ENCODE measurements at regions not wholly inside any gene's neighbourhood (a gene's known extent, or its start where the extent isn't known, plus 50 kb on each side); places are given as distances from the start of the nearest gene placed in this dataset.

GRCh38 chr1:116232989-116233514, 121.9 kb downstream of the MAB21L3 start:
- Mint-ChIP-seq H3K36me3 (ENCODE audit: insufficient read depth in 1 of 3, low read depth in 3 of 3) (no peaks in the 10 kb centered on the region), H3K27ac (no peak overlapping the region), H3K27me3 (ENCODE audit: low read depth) (no peaks in the 10 kb centered on the region), H3K9me3 (no peaks in the 10 kb centered on the region), H3K4me3 (no peak overlapping the region), H3K4me1 (peaks cover 12 to 14% of the 10 kb centered on the region in 2 experiments)
- H2BK20ac ChIP-seq (ENCODE audit: low read depth, low read length, poor library complexity, severe bottlenecking): no peak overlapping the region
- no peak for DNase-seq
- H3K4ac ChIP-seq (ENCODE audit: low read depth, low read length): no peak overlapping the region
- H3K27me3 ChIP-seq (ENCODE audit: insufficient read depth, low read length): no peaks in the 10 kb centered on the region
- H3K79me1 ChIP-seq (ENCODE audit: insufficient read depth, low read depth, low read length, poor library complexity, severe bottlenecking): no peaks in the 10 kb centered on the region
- no peak overlapping the region for H4K8ac ChIP-seq (replicated peaks; ENCODE audit: insufficient read length, low read depth, low read length)
- no peak overlapping the region for H3K14ac ChIP-seq (ENCODE audit: insufficient read depth, low read length)
- H3K23ac ChIP-seq (ENCODE audit: insufficient read length, low read depth, low read length): no peak overlapping the region
- no peak overlapping the region for H3K9ac ChIP-seq (ENCODE audit: extremely low read depth, insufficient read length, low read length)
- no peaks in the 10 kb centered on the region for H3K9me3 ChIP-seq (ENCODE audit: control insufficient read depth, low read depth, low read length)
- H2BK15ac ChIP-seq (ENCODE audit: low read depth, low read length): no peak overlapping the region
- no peak overlapping the region for H3K4me2 ChIP-seq (ENCODE audit: insufficient read depth, insufficient read length, low read length)
- no peak overlapping the region for H3K56ac ChIP-seq (ENCODE audit: insufficient read length, low read depth, low read length)
- H2BK120ac ChIP-seq (ENCODE audit: low read depth, low read length, poor library complexity, severe bottlenecking): no peak overlapping the region
- no peak overlapping the region for H2BK12ac ChIP-seq (ENCODE audit: insufficient read length, low read depth, low read length)
- no CpG with 5 or more reads among the region's 2 CpGs for WGBS (ENCODE audit: extremely low coverage, insufficient read length, low lambda C conversion rate)
- no peak overlapping the region for H4K91ac ChIP-seq (ENCODE audit: insufficient read length, low read depth, low read length)
- H4K5ac ChIP-seq (ENCODE audit: insufficient read length, low read depth, low read length): no peak overlapping the region
- H2BK5ac ChIP-seq (ENCODE audit: insufficient read length, low read length): no peak overlapping the region
- no peaks in the 10 kb centered on the region for H3K4me1 ChIP-seq (ENCODE audit: insufficient read depth, low read length)
- no peak overlapping the region for H3K27ac ChIP-seq (ENCODE audit: insufficient read length, low read depth, low read length)
- no peak; the same call in 2 of the 3 replicates for TF ChIP-seq CTCF (conservative IDR thresholded peaks at IDR 0.05)
- H4K20me1 ChIP-seq (ENCODE audit: control insufficient read depth, insufficient read depth, insufficient read length): no peaks in the 10 kb centered on the region
- no peak overlapping the region for H2AK5ac ChIP-seq (ENCODE audit: insufficient read length, low read length)
- no peaks in the 10 kb centered on the region for H3K23me2 ChIP-seq (ENCODE audit: insufficient read length, low read depth, low read length, poor library complexity, severe bottlenecking)
- no peak overlapping the region for H3K18ac ChIP-seq (ENCODE audit: insufficient read length, low read depth, low read length)
- H3T11ph ChIP-seq (ENCODE audit: low read length): no peak overlapping the region
- H3K79me2 ChIP-seq (ENCODE audit: insufficient read depth, low read length): no peaks in the 10 kb centered on the region
- H2AFZ ChIP-seq (ENCODE audit: low read length): no peak overlapping the region
